ENCODE measurements at regions not wholly inside any gene's neighbourhood (a gene's known extent, or its start where the extent isn't known, plus 50 kb on each side); places are given as distances from the start of the nearest gene placed in this dataset.

DNA sequence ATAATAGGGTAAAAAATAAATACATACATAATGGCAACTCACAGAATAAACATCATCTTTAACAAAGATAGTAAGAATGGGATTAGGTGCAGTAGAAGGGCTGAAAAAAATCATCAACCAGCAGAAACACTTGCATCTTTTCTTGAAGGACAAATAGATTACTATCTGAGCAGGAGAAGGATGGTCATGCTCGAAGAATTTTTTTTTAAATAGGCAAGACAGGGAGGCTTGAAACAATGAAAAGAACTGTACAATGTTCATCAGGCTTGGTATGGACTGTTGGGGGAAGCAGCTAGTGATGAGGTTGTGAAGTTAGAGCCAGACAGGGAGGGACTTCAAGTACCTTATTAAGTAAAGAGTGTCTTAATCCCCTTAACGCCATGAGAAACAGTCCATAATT lies 167.4 kb upstream of the LDB2 start:
- Histone ChIP-seq H3K27ac (no peak overlapping the region), H3K36me3 (no peaks in the 10 kb centered on the region), H3K9me3 (no peaks in the 10 kb centered on the region), H3K27me3 (no peaks in the 10 kb centered on the region), H3K4me1 (peaks cover 0 to 5% of the 10 kb centered on the region in 2 donors), H3K4me3 (replicated peaks in 1 of 3) (no peak overlapping the region)
- WGBS, 2 donors = 83 to 85% methylated on average over 2 of the region's 2 CpGs
- DNase-seq = no peak
- intact Hi-C loops (cut with DNase I) = no loop called here
- TF ChIP-seq, protein P1, sequence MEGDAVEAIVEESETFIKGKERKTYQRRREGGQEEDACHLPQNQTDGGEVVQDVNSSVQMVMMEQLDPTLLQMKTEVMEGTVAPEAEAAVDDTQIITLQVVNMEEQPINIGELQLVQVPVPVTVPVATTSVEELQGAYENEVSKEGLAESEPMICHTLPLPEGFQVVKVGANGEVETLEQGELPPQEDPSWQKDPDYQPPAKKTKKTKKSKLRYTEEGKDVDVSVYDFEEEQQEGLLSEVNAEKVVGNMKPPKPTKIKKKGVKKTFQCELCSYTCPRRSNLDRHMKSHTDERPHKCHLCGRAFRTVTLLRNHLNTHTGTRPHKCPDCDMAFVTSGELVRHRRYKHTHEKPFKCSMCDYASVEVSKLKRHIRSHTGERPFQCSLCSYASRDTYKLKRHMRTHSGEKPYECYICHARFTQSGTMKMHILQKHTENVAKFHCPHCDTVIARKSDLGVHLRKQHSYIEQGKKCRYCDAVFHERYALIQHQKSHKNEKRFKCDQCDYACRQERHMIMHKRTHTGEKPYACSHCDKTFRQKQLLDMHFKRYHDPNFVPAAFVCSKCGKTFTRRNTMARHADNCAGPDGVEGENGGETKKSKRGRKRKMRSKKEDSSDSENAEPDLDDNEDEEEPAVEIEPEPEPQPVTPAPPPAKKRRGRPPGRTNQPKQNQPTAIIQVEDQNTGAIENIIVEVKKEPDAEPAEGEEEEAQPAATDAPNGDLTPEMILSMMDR (IDR thresholded peaks at IDR 0.05) = no peak

DNA sequence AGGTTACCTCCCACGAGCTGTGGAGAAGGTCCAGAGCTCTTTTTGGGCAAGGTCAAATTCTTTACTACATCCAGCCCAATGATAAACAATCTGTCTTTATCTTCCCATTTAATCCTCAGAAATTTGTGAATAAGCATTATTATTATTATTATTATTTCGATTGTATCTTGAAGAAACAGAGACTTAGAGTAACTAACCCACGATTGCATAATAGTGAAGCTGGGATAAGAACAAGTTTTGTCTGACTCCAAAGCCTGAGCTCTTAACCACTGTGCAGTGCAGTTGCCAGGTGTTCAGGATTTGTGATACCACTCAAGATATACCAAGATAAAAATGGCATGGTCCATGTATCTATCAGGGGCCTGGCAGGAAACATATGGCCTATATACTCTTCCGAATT lies 166.5 kb upstream of the LDB2 start:
- TF ChIP-seq POLR2A (IDR thresholded peaks at IDR 0.05) = no peak
- TF ChIP-seq, protein P1 (IDR thresholded peaks at IDR 0.05) = no peak
- intact Hi-C loops (cut with DNase I) = no loop called here
- Histone ChIP-seq H3K27me3 (no peaks in the 10 kb centered on the region), H3K27ac (no peak overlapping the region), H3K4me1 (peaks cover 0 to 5% of the 10 kb centered on the region in 2 donors), H3K9me3 (no peaks in the 10 kb centered on the region), H3K4me3 (replicated peaks in 1 of 3) (no peak overlapping the region), H3K36me3 (no peaks in the 10 kb centered on the region)
- 91 to 92% methylated on average over 4 of the region's 4 CpGs for WGBS, 2 donors
- no peak for DNase-seq

DNA sequence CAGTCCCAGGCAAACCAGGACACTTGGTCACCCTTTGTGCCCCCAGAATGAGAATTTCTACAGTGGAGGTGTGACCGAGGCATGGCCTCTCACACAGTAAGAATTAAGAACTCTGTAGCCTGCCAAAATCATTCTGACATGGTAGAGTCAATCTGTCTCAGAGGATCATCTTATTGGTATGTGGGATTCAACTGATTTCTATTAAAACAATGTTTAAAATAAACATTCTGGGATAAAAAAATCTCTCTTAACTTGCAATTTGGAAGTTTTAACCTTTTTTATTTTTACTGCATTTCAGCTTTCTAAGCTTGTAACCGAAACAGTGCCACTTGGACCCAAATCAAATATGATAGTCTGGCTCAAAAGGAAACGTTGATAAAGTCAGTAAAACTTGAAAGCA lies 165.4 kb upstream of the LDB2 start:
- Histone ChIP-seq H3K27ac (no peak overlapping the region), H3K36me3 (no peaks in the 10 kb centered on the region), H3K4me3 (replicated peaks in 1 of 3) (no peak overlapping the region), H3K9me3 (no peaks in the 10 kb centered on the region), H3K4me1 (peaks cover 0 to 5% of the 10 kb centered on the region in 2 donors), H3K27me3 (no peaks in the 10 kb centered on the region)
- DNase-seq = no peak
- TF ChIP-seq, protein P1 (IDR thresholded peaks at IDR 0.05) = no peak
- no peak for TF ChIP-seq POLR2A (IDR thresholded peaks at IDR 0.05)
- intact Hi-C loops (cut with DNase I) = no loop called here
- 59 to 64% methylated on average over 3 of the region's 3 CpGs for WGBS, 2 donors

DNA sequence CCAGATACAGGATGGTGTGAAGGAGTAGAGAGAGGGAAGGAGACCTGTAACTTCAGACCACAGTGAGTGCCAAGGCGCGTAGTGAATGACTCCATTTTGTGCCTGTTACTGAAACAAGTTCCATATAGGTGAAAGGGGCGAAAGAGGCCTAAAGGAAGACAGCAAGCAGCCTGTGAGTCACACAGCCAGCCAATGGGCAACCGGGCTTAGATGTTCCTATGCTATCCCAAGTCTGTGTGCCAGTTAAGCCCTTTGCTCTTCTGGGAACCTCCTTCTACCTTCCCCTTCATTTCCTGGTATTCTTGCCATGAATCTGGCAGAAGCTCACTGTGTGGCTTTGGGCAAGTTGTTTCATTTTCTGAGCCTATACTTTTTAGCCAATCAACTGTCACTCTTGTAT lies 161.8 kb upstream of the LDB2 start:
- no peaks in the 10 kb centered on the region for H3K27me3 ChIP-seq
- no peaks in the 10 kb centered on the region for H3K9me3 ChIP-seq
- intact Hi-C loops (cut with DNase I) = no loop called here
- H3K36me3 ChIP-seq = no peaks in the 10 kb centered on the region
- no peak overlapping the region for H3K4me3 ChIP-seq (replicated peaks in 1 of 3)
- 94 to 100% methylated on average over 4 of the region's 4 CpGs for WGBS, 2 donors
- H3K4me1 ChIP-seq = peaks cover 0 to 5% of the 10 kb centered on the region in 2 donors
- no peak overlapping the region for H3K27ac ChIP-seq
- DNase-seq = no peak
- no peak for TF ChIP-seq POLR2A (IDR thresholded peaks at IDR 0.05)

DNA sequence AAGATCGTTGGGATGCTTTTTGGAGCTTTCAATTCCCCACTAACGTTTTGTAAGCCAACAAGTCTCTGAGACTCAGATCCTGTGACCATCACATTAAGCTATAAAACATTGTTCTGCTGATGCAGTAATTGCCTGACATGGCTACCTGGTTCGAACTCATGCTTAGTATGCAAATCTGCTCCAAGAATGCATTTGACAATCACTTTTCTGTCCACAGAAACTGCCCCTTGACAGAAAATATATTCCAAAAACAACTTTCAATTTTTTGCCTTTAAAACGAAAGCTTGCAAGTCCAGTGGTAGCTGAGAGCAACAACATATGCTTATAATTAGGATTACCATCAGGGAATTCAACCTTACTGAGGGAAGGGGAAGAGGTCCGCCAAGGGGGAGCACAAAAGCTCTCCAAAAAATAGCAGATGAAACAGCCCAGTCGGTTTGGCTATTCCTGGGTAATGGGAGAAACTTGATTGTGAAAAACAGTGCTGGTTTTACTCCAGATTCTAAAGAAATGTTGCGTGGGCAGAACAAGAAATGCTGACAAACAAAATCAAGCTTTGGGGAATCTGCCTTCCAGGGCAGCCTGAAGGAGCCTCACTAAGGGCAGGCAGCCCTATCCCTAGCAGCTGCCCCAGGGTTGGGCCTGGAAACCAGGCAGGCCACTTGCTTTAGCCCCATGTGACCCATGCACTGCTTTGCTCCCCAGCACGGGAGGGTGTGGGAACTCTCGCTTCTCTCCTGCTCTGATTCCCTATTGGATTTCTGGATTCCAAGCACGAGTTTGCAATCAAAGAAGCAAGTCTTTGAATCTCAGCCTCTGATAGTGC lies 160.7 kb upstream of the LDB2 start:
- Histone ChIP-seq H3K36me3 (no peaks in the 10 kb centered on the region), H3K4me3 (replicated peaks in 1 of 3) (no peak overlapping the region), H3K27me3 (no peaks in the 10 kb centered on the region), H3K27ac (peak overlapping the region in 1 of 3 donors; percentile 20), H3K4me1 (peaks cover 0 to 2% of the 10 kb centered on the region in 2 donors), H3K9me3 (no peaks in the 10 kb centered on the region)
- WGBS, 2 donors = 67 to 73% methylated on average over 10 of the region's 10 CpGs
- intact Hi-C loops (cut with DNase I) = no loop called here
- peak in 1 of 2 donors; percentile 5 for DNase-seq
- TF ChIP-seq POLR2A (IDR thresholded peaks at IDR 0.05) = no peak
- TF ChIP-seq, protein P1 (IDR thresholded peaks at IDR 0.05) = no peak
